Astrocyte of the cerebellum (primary cell): ENCODE measurements at regions not wholly inside any gene's neighbourhood (a gene's known extent, or its start where the extent isn't known, plus 50 kb on each side); places are given as distances from the start of the nearest gene placed in this dataset.
A peak's percentile ranks its signal among the peaks of the same experiment; 100 is the strongest.

Source experiments
- DNase-seq: peaks from one replicate; pipeline ENCODE4 v3.0.0-alpha.2; 2011; ENCODE audit warnings: low read depth
- H3K4me3 ChIP-seq: 2 replicates; pipeline ENCODE4 v1.5.1; 2011; ENCODE audit warnings: mild to moderate bottlenecking, low read depth, low read length, moderate library complexity
- CTCF ChIP-seq: IDR thresholded peaks from 2 replicates; pipeline ENCODE4 v1.5.1; 2012; ENCODE audit warnings: low read length, low read depth, moderate library complexity, mild to moderate bottlenecking; ENCODE audit errors: missing control alignments
- in situ Hi-C: cut with HindIII; loops from 2 replicates; pipeline ENCODE4 v1.10.0; 2017; ENCODE audit warnings: low sequenced_read_pairs

GRCh38 chr2:53167227-53167626 is 600.4 kb upstream of the CHAC2 start:
- in situ Hi-C loops: no loop called here
- no peak overlapping the region for H3K4me3 ChIP-seq
- no peak for DNase-seq
- no peak for TF ChIP-seq CTCF

- in situ Hi-C loops: no loop called here
- TF ChIP-seq CTCF: no peak
- H3K4me3 ChIP-seq: no peak overlapping the region
- DNase-seq: no peak
Measured at GRCh38 chr2:53150146-53150545, 617.5 kb upstream of the CHAC2 start.

- TF ChIP-seq CTCF: no peak
- H3K4me3 ChIP-seq: no peak overlapping the region
- in situ Hi-C loops: no loop called here
- DNase-seq: no peak
Measured at GRCh38 chr2:53148221-53148620, 619.4 kb upstream of the CHAC2 start.

GRCh38 chr2:53131416-53131815 is 636.2 kb upstream of the CHAC2 start:
- TF ChIP-seq CTCF: no peak
- in situ Hi-C loops: no loop called here
- DNase-seq: peak; percentile 55
- no peak overlapping the region for H3K4me3 ChIP-seq

GRCh38 chr2:53130441-53130943 is 637.1 kb upstream of the CHAC2 start:
- no peak overlapping the region for H3K4me3 ChIP-seq
- in situ Hi-C loops: no loop called here
- TF ChIP-seq CTCF: no peak
- DNase-seq: peak; percentile 11

- peak; percentile 74 for DNase-seq
- H3K4me3 ChIP-seq: no peak overlapping the region
- TF ChIP-seq CTCF: no peak
- in situ Hi-C loops: no loop called here
Measured at GRCh38 chr2:53129851-53130250, 637.8 kb upstream of the CHAC2 start.
